A673 (cell line): ENCODE measurements at regions not wholly inside any gene's neighbourhood (a gene's known extent, or its start where the extent isn't known, plus 50 kb on each side); places are given as distances from the start of the nearest gene placed in this dataset.

Source experiments
- EZH2 ChIP-seq: fragments of 200-600 bp; sonication (generic); IDR thresholded peaks from 2 replicates; pipeline ENCODE4 v1.6.1; 2017; ENCODE audit warnings: borderline replicate concordance, low read depth, mild to moderate bottlenecking, mixed read lengths, antibody characterized with exemption, low read length; ENCODE audit not compliant: poor library complexity, severe bottlenecking
- TF ChIP-seq, protein P1 (sequence below): fragments of 300-800, 200-600 bp; sonication (generic); conservative IDR thresholded peaks from 2 replicates; pipeline ENCODE4 v1.5.1; 2017; ENCODE audit warnings: low read depth, mild to moderate bottlenecking, antibody characterized with exemption, low read length, moderate library complexity, mixed read lengths

DNA sequence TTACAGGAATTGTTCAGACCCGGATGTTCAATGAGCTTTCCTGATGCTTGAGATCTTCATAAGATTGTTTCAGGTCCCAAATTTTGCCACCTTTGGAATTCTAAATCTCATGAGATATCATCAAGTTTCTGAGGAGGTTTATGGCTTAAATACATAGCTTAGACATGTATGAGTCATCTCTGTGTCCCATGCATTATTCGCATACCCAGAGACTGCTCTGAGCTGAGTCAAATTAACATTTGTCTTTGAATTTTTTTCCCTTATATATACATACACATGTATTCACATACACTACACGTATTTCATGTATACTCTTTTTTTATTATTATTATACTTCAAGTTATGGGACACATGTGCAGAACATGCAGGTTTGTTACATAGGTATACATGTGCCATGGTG lies 744.6 kb downstream of the BRINP1 start:
- TF ChIP-seq, protein P1, sequence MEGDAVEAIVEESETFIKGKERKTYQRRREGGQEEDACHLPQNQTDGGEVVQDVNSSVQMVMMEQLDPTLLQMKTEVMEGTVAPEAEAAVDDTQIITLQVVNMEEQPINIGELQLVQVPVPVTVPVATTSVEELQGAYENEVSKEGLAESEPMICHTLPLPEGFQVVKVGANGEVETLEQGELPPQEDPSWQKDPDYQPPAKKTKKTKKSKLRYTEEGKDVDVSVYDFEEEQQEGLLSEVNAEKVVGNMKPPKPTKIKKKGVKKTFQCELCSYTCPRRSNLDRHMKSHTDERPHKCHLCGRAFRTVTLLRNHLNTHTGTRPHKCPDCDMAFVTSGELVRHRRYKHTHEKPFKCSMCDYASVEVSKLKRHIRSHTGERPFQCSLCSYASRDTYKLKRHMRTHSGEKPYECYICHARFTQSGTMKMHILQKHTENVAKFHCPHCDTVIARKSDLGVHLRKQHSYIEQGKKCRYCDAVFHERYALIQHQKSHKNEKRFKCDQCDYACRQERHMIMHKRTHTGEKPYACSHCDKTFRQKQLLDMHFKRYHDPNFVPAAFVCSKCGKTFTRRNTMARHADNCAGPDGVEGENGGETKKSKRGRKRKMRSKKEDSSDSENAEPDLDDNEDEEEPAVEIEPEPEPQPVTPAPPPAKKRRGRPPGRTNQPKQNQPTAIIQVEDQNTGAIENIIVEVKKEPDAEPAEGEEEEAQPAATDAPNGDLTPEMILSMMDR, result no peak
- TF ChIP-seq EZH2, result no peak
